HG02610 (cell line): ENCODE measurements at regions not wholly inside any gene's neighbourhood (a gene's known extent, or its start where the extent isn't known, plus 50 kb on each side); places are given as distances from the start of the nearest gene placed in this dataset.
"Not testable (repeated sequence)": the region's sequence is repeated elsewhere in the genome, so short reads cannot be mapped to it uniquely, and the experiment has no call there.

Experiments
- ATAC-seq: cut with Tn5 transposase; IDR thresholded peaks from one replicate; pipeline ENCODE4 v1.9.1; 2021; ENCODE audit warnings: mild to moderate bottlenecking, moderate library complexity; ENCODE audit not compliant: unreplicated experiment

GRCh38 chrX:148265829-148266228 lies 234.6 kb upstream of the AFF2 start:
- ATAC-seq, result no peak

DNA sequence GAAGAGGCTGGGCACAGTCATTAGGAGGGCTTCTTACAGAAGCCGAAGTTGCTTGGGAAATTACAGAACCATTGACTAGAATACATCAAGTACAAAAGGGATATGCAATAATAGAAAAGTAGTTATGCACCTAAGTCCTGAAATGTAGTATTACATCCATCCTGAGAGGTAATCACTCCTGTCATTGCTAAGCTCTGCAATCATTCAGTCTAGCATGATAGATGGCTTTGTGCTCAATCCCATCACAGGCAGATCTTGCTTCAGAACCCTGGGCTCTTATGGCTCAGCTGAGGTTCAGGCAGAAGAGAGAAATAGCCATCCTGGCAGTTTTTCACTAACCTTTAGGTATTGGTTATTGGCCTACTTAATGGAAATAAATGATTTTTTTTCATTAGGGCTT lies 231.7 kb upstream of the AFF2 start:
- ATAC-seq, result no peak

GRCh38 chrX:148269513-148269912 lies 230.9 kb upstream of the AFF2 start:
- no peak for ATAC-seq

GRCh38 chrX:148270499-148270898 lies 229.9 kb upstream of the AFF2 start:
- ATAC-seq, result no peak

- ATAC-seq, result no peak
These were observed 229.2 kb upstream of the AFF2 start for GRCh38 chrX:148271263-148271662.

- ATAC-seq, result no peak
These were observed 218.5 kb upstream of the AFF2 start for GRCh38 chrX:148281920-148282319.

DNA sequence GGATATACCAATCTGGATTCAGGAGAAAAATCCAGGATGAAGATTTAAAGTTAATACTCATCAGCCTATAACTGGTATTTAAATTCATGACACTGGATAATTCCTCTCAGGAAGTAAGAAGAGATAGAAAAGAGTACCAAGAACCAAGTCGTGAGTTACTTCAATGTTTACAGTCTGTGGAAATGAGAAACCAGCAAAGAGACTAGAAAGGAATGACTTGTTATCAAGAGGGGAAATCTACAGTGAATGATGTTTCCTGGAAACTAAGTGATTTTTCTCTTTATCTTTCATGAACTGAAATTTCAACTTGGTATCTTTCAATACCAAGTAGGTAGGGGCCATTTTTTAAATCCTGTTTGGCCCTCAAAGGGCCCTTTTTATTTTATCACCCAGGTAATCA lies 217.9 kb upstream of the AFF2 start:
- no peak for ATAC-seq

GRCh38 chrX:148284056-148284455 lies 216.4 kb upstream of the AFF2 start:
- ATAC-seq, result no peak

DNA sequence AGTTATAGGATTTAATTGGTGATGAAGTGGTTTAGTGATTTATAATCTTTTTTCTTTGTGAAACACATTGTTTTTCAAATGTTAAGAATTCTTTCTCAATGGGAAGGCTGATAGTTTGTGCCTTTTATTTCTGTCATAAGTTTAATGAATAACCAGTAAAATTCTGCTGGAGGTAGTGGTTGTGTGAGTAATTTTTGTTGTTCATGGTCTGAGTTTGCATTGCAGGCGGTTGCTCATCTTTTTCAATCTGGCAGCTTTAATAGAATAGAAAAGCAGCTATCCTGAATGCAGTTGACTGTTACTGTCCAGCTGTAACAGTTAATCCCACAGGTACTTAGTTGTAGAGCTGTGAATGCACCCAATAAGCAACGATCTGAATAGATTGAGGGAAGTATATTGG lies 215.6 kb upstream of the AFF2 start:
- ATAC-seq, result no peak

GRCh38 chrX:148288451-148288850 lies 212.0 kb upstream of the AFF2 start:
- no peak for ATAC-seq

DNA sequence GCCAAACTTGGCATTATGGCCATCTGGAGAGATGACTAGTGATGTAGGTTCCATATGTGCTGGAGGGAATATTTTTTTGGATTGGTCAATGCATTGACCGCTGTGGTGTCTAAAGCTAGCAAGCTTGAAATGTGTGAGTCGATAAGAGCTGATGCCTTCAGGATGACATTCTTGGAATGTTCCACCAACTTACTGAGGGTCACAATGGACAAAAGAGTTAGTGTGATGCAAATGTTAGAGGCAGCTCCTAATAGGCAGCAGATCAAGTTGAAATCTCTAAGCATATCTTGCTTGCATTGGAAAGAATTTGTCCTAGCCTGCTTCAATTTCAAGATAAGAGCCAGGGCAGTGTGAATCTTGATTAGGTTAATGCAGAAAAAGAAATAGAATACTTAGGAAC lies 210.4 kb upstream of the AFF2 start:
- ATAC-seq, result no peak

DNA sequence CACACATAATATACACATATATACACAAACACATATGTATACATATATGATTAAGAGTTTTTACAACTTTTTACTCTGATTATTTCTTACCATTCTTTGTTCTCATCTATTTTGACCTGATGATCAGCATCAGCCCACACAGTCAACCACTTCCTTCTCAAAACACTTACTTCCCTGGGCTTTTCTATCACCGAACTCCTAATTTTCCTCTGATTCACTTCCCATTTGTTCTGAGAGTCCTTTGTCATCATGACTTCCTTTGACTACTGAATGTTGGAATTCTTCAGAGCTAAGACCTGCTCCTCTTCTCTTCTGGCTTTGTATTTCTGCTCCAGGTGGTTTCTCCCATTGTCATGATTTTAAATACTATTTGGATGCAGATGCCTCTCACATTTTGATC lies 209.5 kb upstream of the AFF2 start:
- ATAC-seq, result no peak

DNA sequence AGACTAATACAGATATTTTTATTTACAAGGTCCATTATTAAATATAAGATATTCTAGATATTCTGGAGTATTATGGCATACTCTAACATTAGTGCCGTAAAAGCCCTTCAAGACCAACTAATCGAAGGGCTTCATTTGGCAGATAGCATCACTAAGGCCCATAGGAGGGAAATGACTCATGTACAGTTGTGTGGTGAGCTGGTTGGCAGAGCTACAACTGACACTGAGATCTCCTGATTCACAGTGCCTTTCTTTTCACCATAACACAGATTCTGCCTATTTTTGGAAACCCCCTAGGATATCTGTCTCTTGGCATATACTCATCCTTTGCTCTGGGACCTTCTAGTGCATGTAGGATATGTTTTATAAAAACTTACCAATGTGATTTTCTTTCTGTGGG lies 201.7 kb upstream of the AFF2 start:
- ATAC-seq, result no peak

GRCh38 chrX:148305214-148305613 lies 195.2 kb upstream of the AFF2 start:
- ATAC-seq, result not testable (repeated sequence)

DNA sequence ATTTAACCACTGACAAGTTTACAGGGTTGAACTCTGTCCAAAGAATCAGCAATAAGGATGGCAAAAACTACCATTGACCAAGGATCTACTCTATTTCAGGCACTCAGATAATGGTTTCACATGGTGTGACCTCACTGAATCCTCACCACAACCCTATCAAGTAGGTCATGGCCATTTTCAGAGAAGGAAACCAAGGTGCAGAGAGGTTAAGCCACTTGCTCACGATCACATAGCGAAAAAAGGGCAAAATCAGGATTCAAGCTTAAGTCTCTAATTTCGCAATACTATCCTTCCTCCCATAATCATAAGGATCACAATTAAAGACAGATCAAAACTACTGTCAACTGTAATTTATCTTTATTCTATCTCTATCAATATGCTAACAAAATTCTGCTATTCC lies 191.0 kb upstream of the AFF2 start:
- ATAC-seq, result no peak

DNA sequence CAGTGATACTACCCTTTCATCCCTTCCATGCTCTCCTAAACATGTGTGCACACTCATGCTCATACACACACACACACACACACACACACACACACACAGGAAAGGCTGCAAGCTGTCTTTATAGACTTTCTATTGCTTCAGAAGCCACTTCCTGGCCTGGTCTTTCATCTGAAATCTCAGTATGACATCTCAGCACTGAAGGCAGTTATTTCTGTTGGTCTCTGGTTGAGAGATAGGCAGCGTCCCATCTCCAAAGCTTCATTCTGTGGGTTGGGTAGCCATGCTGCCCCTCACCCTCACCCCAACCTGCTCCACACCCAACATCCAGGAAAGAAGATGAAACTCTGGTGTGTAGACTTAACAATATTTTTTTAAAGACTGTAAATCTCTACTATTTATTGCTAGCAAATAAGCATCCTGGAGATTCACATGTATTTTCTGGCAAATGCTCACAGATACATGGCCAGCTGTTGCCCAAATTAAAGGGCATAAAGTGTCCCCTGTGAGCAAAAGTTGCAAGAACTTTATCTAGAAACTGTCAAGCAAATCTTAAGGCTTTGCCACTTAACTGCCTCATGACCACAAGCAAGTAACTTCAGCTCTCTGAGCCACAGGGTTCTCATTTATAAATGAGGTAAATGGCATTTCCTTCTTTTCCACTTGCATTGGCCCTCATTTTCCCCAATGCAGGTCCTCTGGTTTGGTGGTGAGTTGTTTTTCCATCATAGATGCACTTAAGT lies 189.8 kb upstream of the AFF2 start:
- peak; percentile 98 for ATAC-seq

DNA sequence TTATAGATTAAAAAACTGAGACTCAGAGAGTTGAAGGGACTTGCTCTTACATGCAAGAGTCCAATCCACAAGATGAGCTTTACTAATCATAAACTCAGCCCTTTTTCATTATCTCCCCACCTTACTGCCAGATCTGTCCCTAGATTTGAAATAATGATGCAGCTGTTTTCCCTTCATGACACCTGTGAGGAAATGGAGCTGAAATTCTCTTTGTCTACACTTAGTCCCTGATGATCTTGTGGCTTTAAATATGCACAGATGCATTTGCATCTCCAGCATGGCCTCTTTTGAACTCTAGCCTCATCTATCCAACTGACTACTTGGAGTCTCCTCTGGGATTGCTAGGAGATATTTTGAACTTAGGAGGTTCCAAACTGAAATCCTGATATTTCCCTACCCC lies 188.9 kb upstream of the AFF2 start:
- ATAC-seq, result no peak

- ATAC-seq, result no peak
These were observed 185.5 kb upstream of the AFF2 start for GRCh38 chrX:148314876-148315275.

DNA sequence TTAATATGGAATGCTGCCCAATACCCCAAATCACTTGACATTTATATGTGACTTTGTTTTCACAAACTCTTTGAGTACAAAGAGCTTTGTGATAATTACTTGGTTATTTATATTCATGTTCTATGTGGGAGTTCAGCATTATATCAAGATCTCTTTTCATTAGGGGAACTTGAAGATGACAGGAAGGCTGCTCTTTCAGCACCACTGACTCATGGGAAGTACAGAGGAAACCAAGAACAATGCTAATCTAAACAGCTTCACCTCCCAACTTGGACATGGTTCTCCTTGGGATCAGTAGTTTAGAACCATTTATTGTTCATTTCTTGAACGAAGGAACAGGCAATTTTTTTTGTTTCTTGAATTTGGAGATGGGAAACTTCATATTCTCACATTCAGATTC lies 184.0 kb upstream of the AFF2 start:
- no peak for ATAC-seq

DNA sequence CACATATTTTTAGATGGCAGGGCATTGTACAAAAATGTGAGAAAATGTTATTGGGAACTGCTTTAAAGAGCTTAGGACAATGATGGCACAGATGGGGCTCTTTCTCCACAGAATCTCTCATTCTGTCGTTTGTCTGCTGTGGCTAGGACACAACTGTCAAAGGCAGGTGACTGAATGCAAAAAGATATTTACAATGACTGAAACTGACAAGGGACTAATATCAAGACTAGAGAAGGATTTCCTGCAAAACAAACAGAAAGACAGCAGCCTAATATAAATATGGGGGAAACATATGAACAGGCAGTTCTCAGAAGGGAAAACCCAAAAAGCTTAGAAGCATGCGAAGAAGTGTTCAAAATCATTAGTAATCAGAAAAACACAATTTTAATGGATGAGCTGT lies 177.5 kb upstream of the AFF2 start:
- no peak for ATAC-seq

DNA sequence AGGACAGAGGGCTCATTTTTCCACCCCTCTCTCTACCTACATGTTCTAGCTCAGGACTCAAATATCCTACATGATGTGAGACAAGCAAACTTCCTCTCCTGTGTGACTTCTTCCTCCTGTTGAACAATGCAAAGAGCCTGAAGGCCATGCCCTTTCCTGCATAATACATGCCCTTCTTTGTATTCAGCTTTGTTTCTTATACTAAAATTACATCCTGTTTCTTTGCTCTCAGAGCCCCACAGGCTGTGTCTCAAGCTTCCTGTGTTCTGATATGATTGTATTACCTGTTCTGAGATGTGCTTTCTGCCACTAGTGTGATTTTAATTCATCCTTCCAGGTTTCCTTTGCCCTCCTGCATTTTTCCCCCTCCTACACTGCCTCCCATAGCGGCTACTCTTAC lies 166.4 kb upstream of the AFF2 start:
- ATAC-seq, result no peak

DNA sequence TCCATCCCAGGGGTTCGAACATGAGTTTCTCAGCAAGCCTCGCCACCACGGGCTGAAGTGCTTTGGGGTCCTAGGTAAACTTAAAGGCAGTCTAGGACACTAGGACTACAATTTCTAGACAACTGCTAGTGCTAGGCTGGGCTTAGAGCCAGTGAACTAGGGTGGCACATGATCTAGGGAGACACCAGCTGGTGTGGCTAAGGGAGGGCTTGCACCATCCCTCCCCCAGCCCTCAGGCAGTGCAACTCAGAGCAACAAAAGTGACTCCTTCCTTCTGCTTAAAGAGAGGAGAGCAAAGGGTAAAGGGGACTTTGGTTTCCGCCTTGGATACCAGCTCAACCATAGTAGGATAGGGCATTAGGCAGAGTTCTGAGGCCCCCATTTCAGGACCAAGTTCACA lies 162.5 kb upstream of the AFF2 start:
- no peak for ATAC-seq

GRCh38 chrX:148354916-148355315 lies 145.5 kb upstream of the AFF2 start:
- no peak for ATAC-seq
